ENCODE measurements at regions not wholly inside any gene's neighbourhood (a gene's known extent, or its start where the extent isn't known, plus 50 kb on each side); places are given as distances from the start of the nearest gene placed in this dataset.

DNA sequence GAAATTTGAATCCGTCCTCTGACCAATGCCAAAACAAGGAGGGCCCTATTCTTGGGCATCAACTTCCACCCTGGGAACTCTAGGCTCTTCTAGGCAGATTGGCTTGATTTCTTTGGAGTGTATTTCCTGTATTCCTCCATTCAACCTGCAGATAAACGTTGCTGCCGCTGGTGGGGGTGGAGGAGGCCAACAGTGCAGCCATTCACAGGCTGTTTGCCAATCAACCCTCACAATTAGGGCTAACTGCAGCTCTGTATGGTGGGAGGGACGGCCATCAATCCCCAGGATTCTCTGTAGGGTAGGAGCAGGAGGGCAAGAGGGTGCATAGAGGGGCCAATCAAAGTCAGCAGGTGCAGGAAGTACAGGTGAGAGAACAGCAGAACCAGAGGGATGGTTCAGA lies 273.1 kb upstream of the PROX1 start:
- in situ Hi-C loops (cut with MboI; ENCODE audit: low sequenced_read_pairs in 4 of 4), result no loop called here
- intact Hi-C loops (cut with DNase I; ENCODE audit: low total_unique reads), result no loop called here

DNA sequence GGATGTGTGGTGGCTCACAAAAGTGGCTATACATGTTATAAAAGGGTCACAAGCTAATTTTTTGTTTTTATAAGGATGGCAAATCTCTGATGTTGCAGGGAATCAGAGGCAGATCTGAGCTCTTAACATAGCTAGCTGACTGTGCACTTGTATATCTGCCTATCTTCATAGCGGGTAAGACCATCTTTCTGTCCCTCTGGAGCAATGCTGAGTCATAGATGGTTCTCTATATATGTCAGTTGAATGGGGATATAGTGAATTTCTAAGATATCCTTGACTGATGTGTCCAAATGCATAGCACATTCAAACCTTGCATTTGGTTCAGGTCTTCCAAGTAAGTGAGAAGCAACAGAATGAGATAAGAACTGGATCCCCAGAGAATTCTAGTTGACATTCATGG lies 272.6 kb upstream of the PROX1 start:
- ATAC-seq, result no peak
- H3K27ac ChIP-seq, result no peak overlapping the region
- in situ Hi-C loops (cut with MboI; ENCODE audit: low sequenced_read_pairs in 4 of 4), result no loop called here

More for the DNA sequence above, 273.1 kb upstream of the PROX1 start:
- no peak for TF ChIP-seq POLR2A (IDR thresholded peaks at IDR 0.05)
- H3K27ac ChIP-seq, result no peak overlapping the region
- no peak for ATAC-seq
- H3K4me3 ChIP-seq, result no peak overlapping the region
- no peaks in the 10 kb centered on the region for H3K27me3 ChIP-seq
- no peaks in the 10 kb centered on the region for H3K4me1 ChIP-seq
- DNase-seq, result no peak
- no peaks in the 10 kb centered on the region for H3K9me3 ChIP-seq
- no peaks in the 10 kb centered on the region for H3K36me3 ChIP-seq

DNA sequence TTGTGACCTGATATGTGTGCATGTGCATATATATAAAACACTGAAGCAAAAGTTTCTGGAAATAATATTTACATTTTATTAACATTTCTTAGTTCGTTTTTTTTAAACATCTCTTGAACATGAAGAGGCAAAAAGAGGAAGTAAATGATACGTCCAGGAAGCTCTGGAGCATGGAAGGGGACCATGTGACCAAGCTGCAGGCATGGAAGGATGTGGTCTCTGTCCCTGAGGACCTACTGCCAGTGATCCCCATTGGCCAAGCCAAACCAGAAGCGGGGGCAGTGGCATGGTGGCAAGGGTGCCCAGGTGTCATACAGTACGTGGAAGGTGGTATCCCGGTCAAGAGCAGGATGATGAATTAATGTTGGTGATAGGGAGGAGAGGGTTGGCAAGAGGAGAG lies 268.3 kb upstream of the PROX1 start:
- H3K4me1 ChIP-seq, result no peaks in the 10 kb centered on the region
- TF ChIP-seq POLR2A (IDR thresholded peaks at IDR 0.05), result no peak
- TF ChIP-seq, protein P1, sequence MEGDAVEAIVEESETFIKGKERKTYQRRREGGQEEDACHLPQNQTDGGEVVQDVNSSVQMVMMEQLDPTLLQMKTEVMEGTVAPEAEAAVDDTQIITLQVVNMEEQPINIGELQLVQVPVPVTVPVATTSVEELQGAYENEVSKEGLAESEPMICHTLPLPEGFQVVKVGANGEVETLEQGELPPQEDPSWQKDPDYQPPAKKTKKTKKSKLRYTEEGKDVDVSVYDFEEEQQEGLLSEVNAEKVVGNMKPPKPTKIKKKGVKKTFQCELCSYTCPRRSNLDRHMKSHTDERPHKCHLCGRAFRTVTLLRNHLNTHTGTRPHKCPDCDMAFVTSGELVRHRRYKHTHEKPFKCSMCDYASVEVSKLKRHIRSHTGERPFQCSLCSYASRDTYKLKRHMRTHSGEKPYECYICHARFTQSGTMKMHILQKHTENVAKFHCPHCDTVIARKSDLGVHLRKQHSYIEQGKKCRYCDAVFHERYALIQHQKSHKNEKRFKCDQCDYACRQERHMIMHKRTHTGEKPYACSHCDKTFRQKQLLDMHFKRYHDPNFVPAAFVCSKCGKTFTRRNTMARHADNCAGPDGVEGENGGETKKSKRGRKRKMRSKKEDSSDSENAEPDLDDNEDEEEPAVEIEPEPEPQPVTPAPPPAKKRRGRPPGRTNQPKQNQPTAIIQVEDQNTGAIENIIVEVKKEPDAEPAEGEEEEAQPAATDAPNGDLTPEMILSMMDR (IDR thresholded peaks at IDR 0.05 in 4 of 5, conservative IDR thresholded peaks at IDR 0.05 in 1 of 5), result no peak
- DNase-seq (no peak), ATAC-seq (no peak)
- H3K4me3 ChIP-seq, result no peak overlapping the region
- in situ Hi-C loops (cut with MboI; ENCODE audit: low sequenced_read_pairs in 4 of 4), result no loop called here
- H3K9me3 ChIP-seq, result no peaks in the 10 kb centered on the region
- no peaks in the 10 kb centered on the region for H3K36me3 ChIP-seq
- intact Hi-C loops (cut with DNase I; ENCODE audit: low total_unique reads), result no loop called here
- H3K27me3 ChIP-seq, result no peaks in the 10 kb centered on the region
- H3K27ac ChIP-seq, result no peak overlapping the region

More for the DNA sequence above, 272.6 kb upstream of the PROX1 start:
- Histone ChIP-seq H3K4me1 (no peaks in the 10 kb centered on the region), H3K4me3 (no peak overlapping the region), H3K9me3 (no peaks in the 10 kb centered on the region), H3K27me3 (no peaks in the 10 kb centered on the region), H3K36me3 (no peaks in the 10 kb centered on the region)
- DNase-seq, result no peak
- intact Hi-C loops (cut with DNase I; ENCODE audit: low total_unique reads), result no loop called here
- TF ChIP-seq, protein P1 (IDR thresholded peaks at IDR 0.05 in 4 of 5, conservative IDR thresholded peaks at IDR 0.05 in 1 of 5), result no peak
- TF ChIP-seq POLR2A (IDR thresholded peaks at IDR 0.05), result no peak

DNA sequence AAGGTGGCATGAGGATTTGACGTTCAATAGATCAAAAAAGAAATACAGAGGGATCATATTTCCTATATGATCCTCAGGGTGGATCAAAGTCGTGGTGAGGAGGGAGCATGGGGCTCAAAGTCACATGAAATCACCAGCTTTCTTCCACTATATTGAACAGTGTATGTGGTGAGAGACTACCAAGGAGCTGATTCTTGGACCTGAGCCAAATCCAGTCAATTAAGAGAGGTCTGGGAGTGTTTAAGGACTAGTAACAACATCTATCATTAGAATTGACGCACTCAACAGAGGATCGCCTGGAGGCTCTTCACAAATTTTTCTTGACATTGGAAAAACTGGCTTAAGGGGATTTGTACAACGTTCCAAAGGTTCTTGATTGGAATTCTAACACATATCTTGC lies 267.7 kb upstream of the PROX1 start:
- in situ Hi-C loops (cut with MboI; ENCODE audit: low sequenced_read_pairs in 4 of 4), result no loop called here

DNA sequence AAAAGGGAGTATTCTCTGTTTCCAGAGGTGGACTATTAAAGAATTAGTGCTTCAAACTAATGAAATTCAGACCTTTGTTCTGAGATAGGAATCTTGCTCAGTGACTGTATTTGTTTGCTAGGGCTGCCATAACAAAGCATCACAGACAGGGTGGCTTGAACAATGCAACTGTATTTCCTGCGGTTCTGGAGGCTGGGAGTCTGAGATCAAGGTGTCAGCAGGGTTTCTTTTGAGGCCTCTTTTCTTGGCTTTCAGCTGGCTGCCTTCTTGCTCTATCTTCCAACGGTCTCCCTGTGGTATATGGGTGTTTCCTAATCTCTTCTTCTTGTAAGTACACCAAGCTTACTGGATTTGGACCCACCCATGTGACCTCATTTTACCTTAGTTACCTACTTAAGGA lies 264.6 kb upstream of the PROX1 start:
- no peak for ATAC-seq
- DNase-seq, result no peak
- no peaks in the 10 kb centered on the region for H3K4me1 ChIP-seq
- in situ Hi-C loops (cut with MboI; ENCODE audit: low sequenced_read_pairs in 4 of 4) (no loop called here), intact Hi-C loops (cut with DNase I; ENCODE audit: low total_unique reads) (no loop called here)
- TF ChIP-seq, protein P1 (IDR thresholded peaks at IDR 0.05 in 4 of 5, conservative IDR thresholded peaks at IDR 0.05 in 1 of 5), result no peak
- TF ChIP-seq POLR2A (IDR thresholded peaks at IDR 0.05), result no peak
- no peaks in the 10 kb centered on the region for H3K9me3 ChIP-seq
- no peaks in the 10 kb centered on the region for H3K27me3 ChIP-seq
- no peak overlapping the region for H3K27ac ChIP-seq
- H3K4me3 ChIP-seq, result no peak overlapping the region
- no peaks in the 10 kb centered on the region for H3K36me3 ChIP-seq

More for the DNA sequence above, 267.7 kb upstream of the PROX1 start:
- H3K4me1 ChIP-seq, result no peaks in the 10 kb centered on the region
- DNase-seq (no peak), ATAC-seq (no peak)
- TF ChIP-seq POLR2A (IDR thresholded peaks at IDR 0.05), result no peak
- TF ChIP-seq, protein P1 (IDR thresholded peaks at IDR 0.05 in 4 of 5, conservative IDR thresholded peaks at IDR 0.05 in 1 of 5), result no peak
- no peaks in the 10 kb centered on the region for H3K9me3 ChIP-seq
- no peaks in the 10 kb centered on the region for H3K27me3 ChIP-seq
- H3K4me3 ChIP-seq, result no peak overlapping the region
- no peaks in the 10 kb centered on the region for H3K36me3 ChIP-seq
- intact Hi-C loops (cut with DNase I; ENCODE audit: low total_unique reads), result no loop called here
- H3K27ac ChIP-seq, result no peak overlapping the region
